T-cell (primary cell): ENCODE measurements at regions not wholly inside any gene's neighbourhood (a gene's known extent, or its start where the extent isn't known, plus 50 kb on each side); places are given as distances from the start of the nearest gene placed in this dataset.
"Not testable (repeated sequence)": the region's sequence is repeated elsewhere in the genome, so short reads cannot be mapped to it uniquely, and the experiment has no call there.

Experiments
- ATAC-seq, 4 experiments: fragments of 200-7000 bp in 3 of 4; fragments of 150-1000 bp in 1 of 4; cut with Tn5 transposase; replicated peaks in 1 of 4; 1 replicate in 3 of 4; 2 replicates in 1 of 4; pipeline ENCODE4 v1.10.0; 2021; ENCODE audit warnings: moderate library complexity in 3 of 4, mild to moderate bottlenecking in 2 of 4, moderate number of reproducible peaks in 1 of 4
- CTCF ChIA-PET, 2 donors: fragments of 300-600 bp; sonication (Branson Sonifier 250); formaldehyde crosslinking; loops; one replicate each; lab custom pipeline; 2022; ENCODE audit warnings: antibody characterized with exemption in 2 of 2; lab: Charles Lee
- POLR2A ChIA-PET, 2 donors: fragments of 300-600 bp; sonication (Branson Sonifier 250); formaldehyde crosslinking; loops; one replicate each; lab custom pipeline; 2022; ENCODE audit warnings: antibody characterized with exemption in 2 of 2; lab: Charles Lee
- DNase-seq, 35 experiments: peaks; one replicate each; pipeline versions ENCODE4 v3.0.0 to v3.0.0-alpha.2; 2013 to 2023
- H3K27ac ChIP-seq: one replicate; pipeline ENCODE4 v1.5.1; 2013; ENCODE audit warnings: low read length
- H3K27me3 ChIP-seq, 2 experiments: replicated peaks in 1 of 2; 1 replicate in 1 of 2; 2 replicates in 1 of 2; pipeline versions ENCODE4 v1.6.1 to v1.7.0; 2013; ENCODE audit warnings: low read length in 1 of 2, mixed read lengths in 1 of 2; ENCODE audit not compliant: control insufficient read depth in 2 of 2, insufficient read depth in 2 of 2; ENCODE audit errors: extremely low read depth in 1 of 2
- H3K36me3 ChIP-seq, 2 donors: 1 replicate in 1 of 2; 2 replicates in 1 of 2; pipeline versions ENCODE4 v1.6.1 to v1.7.0; 2013; ENCODE audit warnings: low read length in 1 of 2; ENCODE audit not compliant: control insufficient read depth in 2 of 2, insufficient read depth in 1 of 2; ENCODE audit errors: extremely low read depth in 1 of 2
- H3K4me1 ChIP-seq, 2 experiments: 1 replicate in 1 of 2; 2 replicates in 1 of 2; pipeline versions ENCODE4 v1.6.1 to v1.7.0; 2013; ENCODE audit warnings: low read length in 2 of 2, mixed read lengths in 1 of 2; ENCODE audit not compliant: insufficient read depth in 2 of 2, control insufficient read depth in 1 of 2; ENCODE audit errors: extremely low read depth in 1 of 2
- H3K4me3 ChIP-seq, 2 donors: 1 replicate in 1 of 2; 2 replicates in 1 of 2; pipeline versions ENCODE4 v1.5.1 to v1.7.0; 2013; ENCODE audit warnings: mild to moderate bottlenecking in 2 of 2, low read length in 1 of 2, moderate library complexity in 1 of 2; ENCODE audit not compliant: control insufficient read depth in 1 of 2; ENCODE audit errors: extremely low read depth in 1 of 2
- H3K9me3 ChIP-seq: 2 replicates; pipeline ENCODE4 v1.7.0; 2013
- H3K27ac Mint-ChIP-seq, 2 donors: one replicate each; pipeline ENCODE4 v1.8.0; 2020 to 2021; ENCODE audit warnings: mild to moderate bottlenecking in 2 of 2, mixed read lengths in 2 of 2
- H3K27me3 Mint-ChIP-seq, 2 donors: one replicate each; pipeline ENCODE4 v1.8.0; 2021 to 2022; ENCODE audit warnings: mixed read lengths in 2 of 2
- H3K36me3 Mint-ChIP-seq: one replicate; pipeline ENCODE4 v1.8.0; 2021; ENCODE audit warnings: mixed read lengths
- H3K4me1 Mint-ChIP-seq, 3 donors: one replicate each; pipeline ENCODE4 v1.8.0; 2020 to 2022; ENCODE audit warnings: mixed read lengths in 3 of 3, mild to moderate bottlenecking in 1 of 3
- H3K4me3 Mint-ChIP-seq, 3 donors: one replicate each; pipeline ENCODE4 v1.8.0; 2020 to 2022; ENCODE audit warnings: mild to moderate bottlenecking in 3 of 3, mixed read lengths in 3 of 3, moderate library complexity in 3 of 3
- H3K9me3 Mint-ChIP-seq, 3 donors: one replicate each; pipeline ENCODE4 v1.8.0; 2020 to 2022; ENCODE audit warnings: mixed read lengths in 3 of 3
- WGBS: methylation state at CpG from one replicate; pipeline ENCODE4 v1.1.5; 2013; ENCODE audit warnings: missing lambda C conversion rate; ENCODE audit not compliant: insufficient coverage; 5-methylcytosine and 5-hydroxymethylcytosine counted together

DNA sequence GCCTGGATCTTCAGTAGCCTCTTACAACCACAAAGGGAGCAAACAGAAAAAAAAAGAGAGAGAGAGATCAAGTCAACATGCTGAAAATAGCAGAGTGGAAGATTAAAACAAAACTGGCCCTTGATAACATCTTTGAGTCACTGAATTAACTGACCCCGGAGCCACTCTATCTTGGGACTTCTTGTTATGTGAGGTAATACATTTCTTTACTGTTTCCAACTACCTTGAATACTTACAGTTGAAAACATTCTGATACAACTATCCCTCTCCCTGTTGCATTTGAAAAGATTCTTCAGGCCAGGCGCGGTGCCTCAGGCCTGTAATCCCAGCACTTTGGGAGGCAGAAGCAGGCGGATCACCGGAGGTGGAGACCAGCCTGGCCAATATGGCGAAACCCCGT lies 208.1 kb downstream of the MEMO1 start:
- 100% methylated on average over 4 of the region's 7 CpGs for WGBS
- Mint-ChIP-seq H3K4me1 (peaks cover 1 to 5% (median 3%) of the 10 kb centered on the region in 3 donors), H3K27ac (no peak overlapping the region), H3K4me3 (no peak overlapping the region), H3K9me3 (peaks cover 0 to 9% (median 4%) of the 10 kb centered on the region in 3 donors), H3K27me3 (peaks cover 8 to 10% of the 10 kb centered on the region in 2 donors), H3K36me3 (no peaks in the 10 kb centered on the region)
- Histone ChIP-seq H3K4me3 (no peak overlapping the region), H3K4me1 (no peaks in the 10 kb centered on the region), H3K9me3 (no peaks in the 10 kb centered on the region), H3K36me3 (no peaks in the 10 kb centered on the region), H3K27ac (no peak overlapping the region), H3K27me3 (peaks cover 0 to 2% of the 10 kb centered on the region in 2 experiments)
- POLR2A ChIA-PET = no interaction called here
- CTCF ChIA-PET = no interaction called here
- ATAC-seq (no peak), DNase-seq (no peak)

GRCh38 chr2:31799282-31799681 lies 211.5 kb downstream of the MEMO1 start:
- H3K4me3 Mint-ChIP-seq, ATAC-seq, H3K4me3 ChIP-seq, POLR2A ChIA-PET, H3K4me1 ChIP-seq, H3K36me3 Mint-ChIP-seq, H3K27ac ChIP-seq, DNase-seq, H3K27ac Mint-ChIP-seq, H3K27me3 ChIP-seq, H3K4me1 Mint-ChIP-seq, H3K9me3 ChIP-seq, CTCF ChIA-PET, H3K36me3 ChIP-seq: not testable (repeated sequence)
- Mint-ChIP-seq H3K27me3 (peaks cover 6 to 19% of the 10 kb centered on the region in 2 donors), H3K9me3 (peaks cover 0 to 22% (median 4%) of the 10 kb centered on the region in 3 donors)
- WGBS = no CpG with 5 or more reads among the region's 4 CpGs

- no peak overlapping the region for H3K27ac ChIP-seq
- H3K9me3 ChIP-seq = no peaks in the 10 kb centered on the region
- DNase-seq (no peak), ATAC-seq (no peak)
- no peaks in the 10 kb centered on the region for H3K27me3 ChIP-seq
- H3K4me1 ChIP-seq = no peaks in the 10 kb centered on the region
- no peaks in the 10 kb centered on the region for H3K36me3 ChIP-seq
- Mint-ChIP-seq H3K4me3 (no peak overlapping the region), H3K36me3 (no peaks in the 10 kb centered on the region), H3K9me3 (peaks cover 0 to 5% (median 0%) of the 10 kb centered on the region in 3 donors), H3K4me1 (no peaks in the 10 kb centered on the region), H3K27ac (no peak overlapping the region), H3K27me3 (peaks cover 8 to 15% of the 10 kb centered on the region in 2 donors)
- ChIA-PET POLR2A (no interaction called here), CTCF (no interaction called here)
- no CpG with 5 or more reads among the region's 4 CpGs for WGBS
- H3K4me3 ChIP-seq = no peak overlapping the region
Measured at GRCh38 chr2:31788273-31788672, 207.5 kb upstream of the SRD5A2 start.

GRCh38 chr2:31785876-31786275 lies 205.1 kb upstream of the SRD5A2 start:
- no peaks in the 10 kb centered on the region for H3K4me1 Mint-ChIP-seq

GRCh38 chr2:31784868-31785267 lies 204.1 kb upstream of the SRD5A2 start:
- Histone ChIP-seq H3K36me3 (no peaks in the 10 kb centered on the region), H3K4me1 (no peaks in the 10 kb centered on the region), H3K27me3 (no peaks in the 10 kb centered on the region), H3K4me3 (no peak overlapping the region), H3K9me3 (no peaks in the 10 kb centered on the region), H3K27ac (no peak overlapping the region)
- peaks cover 8 to 20% (median 9%) of the 10 kb centered on the region in 3 donors for H3K9me3 Mint-ChIP-seq
- ATAC-seq = no peak
- no peaks in the 10 kb centered on the region for H3K36me3 Mint-ChIP-seq
- CTCF ChIA-PET = no interaction called here
- no peaks in the 10 kb centered on the region for H3K4me1 Mint-ChIP-seq
- H3K27me3 Mint-ChIP-seq = peaks cover 8 to 13% of the 10 kb centered on the region in 2 donors
- no peak for DNase-seq
- POLR2A ChIA-PET = no interaction called here
- no peak overlapping the region for H3K27ac Mint-ChIP-seq
- no peak overlapping the region for H3K4me3 Mint-ChIP-seq

More at GRCh38 chr2:31785876-31786275, 205.1 kb upstream of the SRD5A2 start:
- no peaks in the 10 kb centered on the region for H3K4me1 ChIP-seq
- ATAC-seq (no peak), DNase-seq (no peak)
- no peaks in the 10 kb centered on the region for H3K27me3 ChIP-seq
- Mint-ChIP-seq H3K4me3 (no peak overlapping the region), H3K27ac (no peak overlapping the region), H3K9me3 (peaks cover 4 to 17% (median 7%) of the 10 kb centered on the region in 3 donors), H3K27me3 (peaks cover 8 to 18% of the 10 kb centered on the region in 2 donors), H3K36me3 (no peaks in the 10 kb centered on the region)
- WGBS = 80% methylated on average over 1 of the region's 2 CpGs
- H3K4me3 ChIP-seq = no peak overlapping the region
- H3K9me3 ChIP-seq = no peaks in the 10 kb centered on the region
- no peak overlapping the region for H3K27ac ChIP-seq
- ChIA-PET CTCF (no interaction called here), POLR2A (no interaction called here)
- no peaks in the 10 kb centered on the region for H3K36me3 ChIP-seq

DNA sequence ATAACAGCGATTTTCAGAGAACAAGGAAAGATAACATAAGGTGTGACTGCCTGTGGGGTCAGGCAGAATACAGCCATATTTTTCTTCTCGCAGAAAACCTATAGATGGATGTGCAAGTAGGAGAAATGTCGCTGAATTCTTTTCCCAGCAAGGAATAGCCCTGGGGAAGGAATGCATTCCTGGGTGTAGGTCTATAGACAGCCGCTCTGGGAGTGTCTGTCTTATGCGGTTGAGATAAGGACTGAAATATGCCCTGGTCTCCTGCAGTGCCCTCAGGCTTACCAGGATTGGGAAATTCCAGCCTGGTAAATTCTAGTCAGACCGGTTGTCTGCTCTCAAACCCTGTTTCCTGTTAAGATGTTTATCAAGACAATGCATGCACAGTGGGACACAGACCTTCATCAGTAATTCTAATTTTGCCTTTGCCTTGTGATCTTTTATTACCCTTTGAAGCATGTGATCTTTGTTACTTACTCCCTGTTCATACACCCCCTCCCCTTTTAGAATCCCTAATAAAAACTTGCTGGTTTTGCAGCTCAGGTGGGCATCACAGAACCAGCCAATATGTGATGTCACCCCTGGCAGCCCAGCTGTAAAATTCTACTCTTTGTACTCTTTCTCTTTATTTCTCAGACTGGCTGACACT lies 202.8 kb upstream of the SRD5A2 start:
- H3K4me1 Mint-ChIP-seq, POLR2A ChIA-PET, H3K9me3 ChIP-seq, H3K36me3 ChIP-seq, H3K36me3 Mint-ChIP-seq, CTCF ChIA-PET, ATAC-seq, H3K4me3 Mint-ChIP-seq, H3K27ac Mint-ChIP-seq, H3K27ac ChIP-seq, DNase-seq, H3K4me3 ChIP-seq, H3K4me1 ChIP-seq, H3K27me3 ChIP-seq: not testable (repeated sequence)
- WGBS = 85% methylated on average over 4 of the region's 6 CpGs
- peaks cover 8 to 20% (median 9%) of the 10 kb centered on the region in 3 donors for H3K9me3 Mint-ChIP-seq
- peaks cover 6 to 14% of the 10 kb centered on the region in 2 donors for H3K27me3 Mint-ChIP-seq
